AML-193 (cell line): ENCODE measurements at regions not wholly inside any gene's neighbourhood (a gene's known extent, or its start where the extent isn't known, plus 50 kb on each side); places are given as distances from the start of the nearest gene placed in this dataset.

Experiments
- DNase-seq, 2 experiments: peaks; one replicate each; lab custom pipeline; 2025; lab: John Stamatoyannopoulos, UW

DNA sequence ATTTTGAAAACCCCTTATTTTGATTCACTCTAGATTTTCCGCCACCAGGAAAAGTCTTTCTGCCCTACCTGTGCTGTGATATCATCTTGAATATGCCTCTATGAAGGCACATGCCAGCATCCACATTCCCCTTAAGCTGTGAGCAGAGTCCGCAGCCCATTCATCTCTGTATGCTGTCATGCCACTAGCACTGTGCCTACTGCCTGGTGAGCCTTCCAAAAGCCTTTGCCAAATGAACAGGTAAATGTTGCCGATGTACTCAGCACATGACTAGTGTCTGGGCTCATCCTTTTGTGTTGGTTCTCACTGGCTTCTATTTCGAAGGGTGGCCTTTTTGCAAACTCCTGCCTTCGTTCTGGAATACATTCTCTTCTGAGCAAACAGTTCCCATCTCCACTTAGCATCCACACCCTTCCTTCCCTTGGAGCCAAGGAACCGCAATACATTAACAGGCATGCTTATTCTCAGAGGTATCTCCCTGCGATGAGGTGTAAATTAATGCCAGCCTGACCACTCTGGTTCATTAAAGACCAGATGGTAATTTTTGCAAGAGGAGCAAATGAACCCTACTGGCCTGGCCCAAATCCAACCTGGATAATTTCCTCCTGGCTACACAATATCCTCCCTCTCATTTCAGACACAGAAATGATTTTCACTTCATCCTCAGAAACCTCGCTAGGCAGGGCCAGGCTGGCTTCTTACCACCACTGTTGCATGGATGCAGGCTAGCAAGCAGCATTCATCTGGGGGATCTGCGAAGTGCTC is 339.7 kb upstream of the NFE2L3 start:
- DNase-seq = no peak

GRCh38 chr7:25813381-25813780 is 338.6 kb upstream of the NFE2L3 start:
- DNase-seq = no peak

DNA sequence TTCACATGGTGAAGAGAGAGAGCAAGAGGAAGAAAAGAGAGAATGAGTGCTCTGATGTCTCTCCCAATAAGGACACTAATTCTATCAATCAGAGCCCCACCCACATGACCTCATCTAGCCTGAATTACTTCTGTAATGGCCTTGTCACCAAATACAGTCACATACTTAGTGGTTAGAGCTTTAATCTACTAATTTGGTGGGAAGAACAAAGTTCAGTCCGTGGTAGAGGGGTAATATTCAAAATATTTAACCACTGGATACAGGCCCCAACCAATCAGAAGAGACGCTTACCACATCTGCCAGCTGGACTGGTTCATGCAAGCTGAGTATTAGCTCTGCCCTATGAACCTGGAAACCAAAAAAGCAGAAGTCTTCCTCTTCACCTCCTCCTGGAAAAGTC is 336.3 kb upstream of the NFE2L3 start:
- no peak for DNase-seq

GRCh38 chr7:25820432-25821040 is 331.5 kb upstream of the NFE2L3 start:
- no peak for DNase-seq

- DNase-seq = no peak
Observed at GRCh38 chr7:25821225-25821624, 330.8 kb upstream of the NFE2L3 start.

DNA sequence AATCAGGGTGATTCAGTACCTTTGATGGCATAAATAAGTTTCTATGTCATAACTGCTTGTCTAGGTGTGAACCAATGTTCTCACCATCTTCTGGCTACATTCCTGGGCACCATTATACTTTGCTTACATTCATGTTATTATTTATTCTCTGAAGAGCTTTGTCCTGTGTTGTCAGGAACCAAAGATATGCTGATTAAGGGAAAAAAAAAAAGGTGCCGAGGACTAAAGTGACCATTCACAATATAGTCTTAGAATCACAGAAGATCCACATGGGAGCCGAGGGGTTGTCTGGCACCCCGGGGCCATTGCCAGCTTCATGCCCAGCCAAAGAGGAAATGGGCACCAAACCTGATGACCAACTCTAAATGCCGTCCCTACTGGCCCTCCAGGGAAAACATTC is 329.2 kb upstream of the NFE2L3 start:
- no peak for DNase-seq

- no peak for DNase-seq
Observed at GRCh38 chr7:25823571-25823970, 328.4 kb upstream of the NFE2L3 start.

- DNase-seq = no peak
Observed at GRCh38 chr7:25828468-25828867, 323.5 kb upstream of the NFE2L3 start.

GRCh38 chr7:25829663-25830062 is 322.3 kb upstream of the NFE2L3 start:
- DNase-seq = no peak

DNA sequence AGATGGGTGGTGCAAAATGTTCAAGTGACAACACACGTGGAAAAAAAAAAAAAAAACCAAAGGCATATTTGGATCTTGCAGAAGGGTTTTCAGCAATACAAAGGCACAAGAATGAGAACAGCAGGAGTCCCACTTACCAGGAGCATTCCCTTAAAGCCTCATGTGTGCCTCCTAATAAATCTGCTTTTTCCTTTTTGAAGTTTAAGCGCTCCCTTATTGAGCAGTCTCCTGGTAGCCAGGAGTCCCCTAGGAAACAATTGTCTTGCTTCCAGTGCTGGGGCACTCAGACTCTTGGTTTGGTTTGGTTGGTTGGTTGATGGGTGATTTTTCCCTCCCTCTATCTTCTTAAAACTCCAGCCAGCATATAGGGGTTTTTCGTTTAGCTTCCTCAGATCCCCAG is 321.8 kb upstream of the NFE2L3 start:
- no peak for DNase-seq

- DNase-seq = no peak
Observed at GRCh38 chr7:25831062-25831691, 320.8 kb upstream of the NFE2L3 start.

- no peak for DNase-seq
Observed at GRCh38 chr7:25831831-25832411, 320.1 kb upstream of the NFE2L3 start.

DNA sequence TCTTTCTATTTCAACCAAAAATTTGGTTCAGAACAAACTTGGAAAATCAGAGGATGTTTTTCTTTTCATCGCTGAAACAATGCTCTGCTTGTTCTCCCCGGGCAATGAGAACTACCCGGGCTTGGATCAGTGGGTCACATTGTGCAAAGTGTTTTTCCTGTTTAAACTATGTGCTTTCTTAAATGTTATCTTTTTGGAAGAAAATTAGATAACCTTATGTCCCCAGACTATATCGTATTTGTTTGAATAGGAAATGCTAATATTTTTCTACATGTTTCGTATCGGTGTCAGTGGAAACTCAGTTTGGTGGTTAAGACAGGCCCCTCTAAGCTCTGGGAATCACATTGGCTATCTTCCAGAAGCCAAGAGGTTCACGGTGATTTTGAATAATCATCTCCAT is 319.5 kb upstream of the NFE2L3 start:
- no peak for DNase-seq

DNA sequence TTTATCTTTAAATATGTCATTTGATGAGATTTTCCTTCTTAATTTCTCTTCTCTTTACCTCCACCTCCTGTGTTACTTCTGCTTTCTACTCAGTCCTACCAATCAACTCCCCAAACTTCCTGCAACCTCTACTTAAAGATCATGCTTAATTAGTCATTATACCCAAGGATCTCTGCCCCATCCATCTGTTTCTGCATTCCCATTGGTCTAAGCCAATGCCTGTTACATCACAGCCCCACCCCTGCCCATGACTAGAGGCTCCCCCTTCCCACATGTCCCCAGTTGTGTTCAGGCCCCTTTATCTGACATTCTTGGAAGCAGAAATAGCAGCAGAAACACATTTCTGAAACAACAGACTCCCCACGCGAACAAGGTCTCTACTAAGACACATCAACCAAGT is 319.1 kb upstream of the NFE2L3 start:
- DNase-seq = no peak

DNA sequence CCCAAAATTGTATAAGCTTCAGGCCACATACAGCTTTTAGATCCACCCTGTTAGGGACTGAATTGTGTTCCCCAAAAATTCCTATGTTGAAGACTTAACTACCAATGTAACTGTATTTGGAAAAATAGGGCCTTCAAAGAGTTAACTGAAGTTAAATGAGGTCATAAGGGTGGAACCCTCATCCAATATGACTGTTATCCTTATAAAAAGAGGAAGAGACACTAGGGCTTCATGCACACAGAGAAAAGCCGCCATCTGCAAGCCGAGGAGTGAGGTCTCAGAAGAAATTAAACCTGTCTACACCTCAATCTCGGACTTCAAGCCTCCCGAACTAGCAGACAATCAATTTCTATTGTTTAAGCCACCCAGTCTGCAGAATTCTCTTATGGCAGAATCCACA is 317.9 kb upstream of the NFE2L3 start:
- DNase-seq = no peak

DNA sequence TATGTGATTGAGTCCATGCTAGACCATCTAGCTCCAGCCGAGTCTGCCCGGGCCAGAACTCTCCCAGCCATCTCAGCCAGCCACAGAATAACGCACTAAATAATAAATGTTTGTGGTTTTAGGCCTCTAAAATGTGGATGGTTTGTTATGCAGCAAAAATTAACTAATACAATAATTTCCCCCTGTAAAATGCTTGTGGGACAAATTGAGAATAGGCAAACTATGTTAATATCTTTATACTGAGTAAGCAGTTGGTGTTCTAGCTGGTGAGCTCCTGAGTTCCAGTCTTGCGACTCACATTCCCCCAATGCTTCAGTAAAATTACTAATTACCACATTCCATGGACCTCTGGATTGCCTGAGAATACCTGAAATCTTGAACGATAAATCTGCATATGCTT is 316.8 kb upstream of the NFE2L3 start:
- DNase-seq = no peak

DNA sequence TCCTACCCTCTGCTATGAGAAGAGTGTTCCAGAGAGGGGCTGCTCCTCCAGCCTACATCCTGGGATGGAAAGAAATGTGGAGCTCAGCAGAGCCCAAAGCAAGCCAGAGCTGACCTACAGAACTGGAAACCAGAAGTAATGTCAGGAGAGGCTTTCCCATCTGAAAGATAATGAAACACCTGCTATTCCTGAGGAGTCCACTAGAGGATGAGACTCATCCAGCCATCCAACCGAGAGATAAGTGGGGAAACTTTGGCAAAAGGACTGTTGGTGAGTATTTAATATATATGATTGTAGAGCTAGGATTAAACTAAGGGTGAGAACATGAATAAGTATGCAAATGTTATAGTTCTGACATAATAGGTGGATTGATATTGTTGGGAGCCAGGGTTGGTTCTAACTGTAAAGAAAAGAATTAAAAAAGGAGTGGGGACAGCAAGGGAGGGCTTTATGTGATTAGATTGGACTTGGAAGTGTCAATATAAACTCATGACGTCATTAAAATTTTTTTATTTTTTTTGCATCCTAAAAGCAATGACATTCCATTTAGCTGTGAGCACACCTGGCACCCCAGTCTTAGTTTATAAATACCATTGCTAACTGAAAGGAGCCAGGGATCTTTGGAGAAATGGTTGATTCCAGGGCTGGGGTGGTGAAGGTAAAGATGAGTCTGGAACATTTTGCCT is 312.8 kb upstream of the NFE2L3 start:
- no peak for DNase-seq

GRCh38 chr7:25840209-25840792 is 311.7 kb upstream of the NFE2L3 start:
- no peak for DNase-seq

DNA sequence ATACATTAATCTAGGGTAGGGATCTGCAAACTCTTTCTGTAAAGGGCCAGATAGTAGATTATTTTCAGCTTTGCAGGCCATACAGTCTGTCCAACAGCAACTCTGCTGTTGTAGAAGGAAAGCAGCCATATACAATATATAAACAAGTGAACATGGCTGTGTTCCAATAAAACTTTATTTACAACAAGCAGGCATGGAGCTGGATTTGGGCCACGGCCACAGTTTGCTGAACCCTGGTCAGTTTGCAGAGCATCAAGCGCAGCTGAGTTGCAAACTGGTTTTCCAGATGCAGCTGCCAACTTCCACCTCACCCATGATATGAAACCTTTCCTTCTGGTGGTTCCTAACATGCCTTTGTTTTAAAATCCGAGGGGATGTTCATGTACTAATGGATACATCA is 310.4 kb upstream of the NFE2L3 start:
- no peak for DNase-seq

DNA sequence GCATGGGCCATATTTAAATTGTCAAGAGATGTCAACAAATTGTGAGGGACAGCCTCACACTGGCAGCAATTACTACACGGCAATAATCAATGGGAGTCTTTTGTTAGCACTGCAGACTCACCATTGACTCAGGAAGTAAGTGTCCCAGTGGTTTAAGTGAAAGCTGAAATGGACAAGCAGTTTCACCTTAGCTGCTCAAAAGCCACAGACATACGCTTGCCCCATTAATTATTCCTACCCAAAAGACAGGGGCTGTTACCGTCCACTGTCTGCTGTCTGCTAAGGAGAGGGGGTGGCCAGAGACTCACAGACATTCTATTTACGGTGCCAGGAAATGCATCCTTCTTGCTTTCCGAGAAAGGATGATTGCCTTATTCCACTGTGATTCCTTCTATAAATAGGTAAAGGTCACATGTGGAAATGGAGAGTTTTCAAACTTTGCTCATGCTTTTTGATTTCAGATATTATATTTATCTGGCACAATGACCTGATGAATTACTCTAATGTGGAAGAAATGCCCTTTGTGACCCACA is 309.7 kb upstream of the NFE2L3 start:
- DNase-seq = no peak

DNA sequence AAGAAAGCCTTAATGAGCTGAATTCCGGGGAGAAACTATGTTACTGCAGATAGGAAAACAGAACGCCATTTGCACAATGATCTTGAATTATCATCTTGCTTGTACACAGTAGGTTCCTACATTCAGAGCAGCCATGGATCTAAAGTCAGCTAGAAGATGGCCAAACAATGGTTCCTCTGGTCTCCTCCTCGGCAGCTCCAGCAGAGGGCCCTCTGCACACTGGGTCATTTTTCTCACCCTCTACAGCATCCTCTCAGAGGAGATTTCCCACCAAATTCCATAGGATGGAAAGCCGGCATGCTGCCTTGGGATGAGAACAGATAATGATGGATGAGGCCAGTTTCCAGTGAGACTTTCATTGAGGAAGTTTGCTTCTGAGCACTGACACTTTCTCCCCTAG is 308.5 kb upstream of the NFE2L3 start:
- no peak for DNase-seq
